HG02852 (cell line): ENCODE measurements at regions not wholly inside any gene's neighbourhood (a gene's known extent, or its start where the extent isn't known, plus 50 kb on each side); places are given as distances from the start of the nearest gene placed in this dataset.

Experiments
- ATAC-seq: cut with Tn5 transposase; IDR thresholded peaks from one replicate; pipeline ENCODE4 v1.9.1; 2021; ENCODE audit warnings: mild to moderate bottlenecking, moderate library complexity; ENCODE audit not compliant: unreplicated experiment

GRCh38 chr6:167672738-167673137, 154.0 kb upstream of the AFDN start:
- ATAC-seq = no peak

GRCh38 chr6:167673946-167674345, 152.8 kb upstream of the AFDN start:
- no peak for ATAC-seq

DNA sequence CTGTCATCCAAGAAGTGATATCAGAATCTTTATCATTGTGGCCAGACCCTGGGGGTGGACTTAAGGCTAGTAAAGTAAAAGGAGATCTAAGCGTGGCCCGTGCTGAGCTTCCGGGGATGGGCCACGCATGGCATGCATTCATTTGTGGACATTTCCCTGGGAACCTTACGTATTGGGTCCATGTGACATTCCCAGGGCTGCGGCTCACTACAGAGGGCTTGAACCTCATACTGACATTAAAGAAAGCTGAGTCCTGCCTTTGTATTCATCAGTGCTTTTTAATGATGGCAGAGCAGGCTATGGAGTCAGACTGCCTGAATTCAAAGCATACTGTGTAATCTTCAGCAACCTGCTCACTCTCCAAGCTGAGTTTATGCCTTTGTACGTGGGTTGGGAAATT, 152.2 kb upstream of the AFDN start:
- no peak for ATAC-seq

- ATAC-seq = no peak
These were observed 150.6 kb upstream of the AFDN start for GRCh38 chr6:167676000-167676665.

GRCh38 chr6:167676666-167677421, 149.9 kb upstream of the AFDN start:
- no peak for ATAC-seq

DNA sequence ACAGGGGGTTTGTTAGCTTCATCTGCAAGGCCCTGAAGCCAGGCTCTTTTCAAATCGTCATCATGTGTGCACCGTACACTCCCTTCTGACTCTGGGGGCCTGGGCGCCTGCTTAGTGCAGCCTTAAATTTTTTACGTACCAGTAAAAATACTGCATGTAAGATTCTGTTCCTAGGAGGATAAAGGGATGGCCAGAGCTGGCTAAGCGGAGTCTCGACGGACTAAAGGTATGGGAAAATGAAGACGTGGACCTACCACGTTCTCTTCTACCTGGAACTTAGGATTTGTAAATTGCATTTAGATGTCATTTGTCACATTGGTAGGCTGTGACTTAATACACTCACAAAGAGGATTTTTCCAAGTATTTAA, 149.3 kb upstream of the AFDN start:
- no peak for ATAC-seq

DNA sequence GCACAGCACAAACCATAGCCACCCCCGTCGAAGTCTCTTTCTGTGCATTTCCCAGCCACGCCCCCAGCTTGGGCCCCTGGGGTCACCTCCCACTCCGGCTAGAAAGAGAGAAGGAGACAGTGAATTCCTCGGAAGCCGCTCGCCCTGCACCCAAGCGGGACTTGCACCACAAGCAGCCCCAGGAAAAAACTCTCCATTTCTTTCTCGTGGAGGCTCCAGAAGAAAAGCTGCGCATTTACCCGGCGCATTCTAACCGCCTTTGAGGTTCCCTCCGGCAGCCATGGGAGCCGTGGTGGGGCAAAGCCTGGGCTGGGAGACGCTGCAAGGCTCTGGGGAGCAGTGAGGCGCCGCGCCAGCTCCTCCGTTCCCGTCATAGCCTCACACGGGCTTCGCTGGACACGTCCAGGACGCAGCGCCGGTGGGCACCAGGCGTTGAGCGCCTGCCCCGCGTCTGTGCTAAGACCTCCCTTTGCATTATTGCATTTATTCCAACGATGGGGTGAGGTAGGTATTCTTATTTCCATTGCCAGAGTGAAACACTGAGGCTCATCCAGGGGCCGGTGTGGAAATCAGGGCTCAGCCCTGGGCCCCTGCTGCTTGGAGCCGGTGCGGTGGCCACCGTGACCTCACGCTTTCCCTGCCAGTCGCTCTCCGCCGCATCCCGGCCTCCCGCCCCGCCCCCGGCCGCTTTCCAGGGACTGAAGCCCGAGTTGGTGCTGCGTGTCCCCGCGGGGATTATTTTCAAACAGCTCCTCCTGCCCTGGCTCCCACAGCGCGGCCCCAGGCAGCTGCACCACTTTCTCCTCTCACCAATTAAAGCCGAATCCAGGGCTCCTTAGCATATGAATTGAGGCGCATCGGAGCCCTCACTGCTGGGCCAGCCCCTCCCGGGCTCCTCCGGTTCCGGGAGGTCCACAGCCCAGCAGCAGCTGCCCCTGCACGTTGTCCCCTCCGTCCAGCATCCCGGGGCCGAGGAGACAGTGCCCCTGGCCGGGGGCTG, 148.3 kb upstream of the AFDN start:
- ATAC-seq = no peak

- ATAC-seq = no peak
These were observed 147.5 kb upstream of the AFDN start for GRCh38 chr6:167679122-167679736.

DNA sequence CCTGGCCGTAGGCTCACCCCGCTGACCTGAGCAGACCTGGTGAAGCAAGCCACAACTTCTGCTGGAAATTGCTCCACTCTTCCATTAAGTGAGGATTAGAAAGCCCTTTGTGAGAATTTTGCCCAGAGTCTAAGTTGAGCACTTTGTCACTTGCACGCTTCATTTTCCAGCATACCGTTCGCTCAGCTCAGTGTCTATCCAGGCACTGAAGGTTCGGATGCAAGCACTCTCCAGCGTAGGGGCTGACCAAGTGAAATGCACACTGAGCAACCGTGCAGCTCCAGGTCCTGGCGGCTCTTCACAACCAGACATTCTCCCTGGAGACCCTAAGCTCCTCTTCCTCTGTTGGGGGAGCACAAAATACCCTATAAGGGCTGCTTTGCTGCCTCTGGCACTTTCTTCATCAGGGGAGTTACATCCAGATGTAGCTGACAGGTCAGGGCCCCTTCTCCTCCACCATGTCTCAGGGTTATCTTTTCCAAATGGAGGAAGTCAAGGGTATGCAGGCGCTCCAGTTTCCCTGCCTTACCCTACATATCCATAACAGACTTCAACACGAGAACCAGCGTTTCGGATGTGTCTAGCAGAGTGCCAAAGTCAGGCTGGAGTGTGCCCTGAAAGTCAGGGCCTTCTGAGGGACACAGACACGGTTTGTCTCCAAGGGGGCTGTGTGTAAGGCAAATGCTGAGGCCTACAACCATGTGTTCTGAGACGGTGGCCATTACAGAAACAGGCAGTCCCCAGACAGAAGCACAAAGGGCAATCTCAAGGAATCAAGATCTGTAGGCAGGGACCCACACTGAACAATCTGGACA, 146.7 kb upstream of the AFDN start:
- no peak for ATAC-seq

DNA sequence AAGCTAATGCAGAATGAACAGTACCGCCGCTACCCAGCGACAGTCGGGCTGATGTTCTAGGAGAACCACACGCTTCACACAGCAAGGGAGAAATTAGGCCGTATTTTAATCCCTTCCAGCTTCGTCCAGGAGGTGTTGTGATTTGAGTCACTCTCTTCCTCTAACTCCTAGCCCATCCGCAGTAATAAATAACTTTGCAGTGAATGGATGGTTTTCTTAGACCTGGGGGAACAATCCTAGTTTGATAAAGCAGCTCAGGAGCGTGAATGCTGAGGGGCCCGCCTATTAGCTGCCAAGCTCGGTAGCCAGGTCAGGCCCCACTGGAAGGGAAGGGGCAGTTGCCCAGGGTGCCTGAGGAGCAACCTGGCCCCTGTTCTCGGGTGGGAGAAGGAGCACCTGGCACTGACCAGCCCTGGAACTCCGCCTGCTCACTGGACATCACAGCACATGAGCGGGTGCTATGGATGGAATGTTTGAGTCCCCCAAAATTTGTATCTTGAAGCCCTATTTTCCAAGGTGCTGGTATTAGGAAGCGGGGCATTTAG, 146.0 kb upstream of the AFDN start:
- ATAC-seq = no peak

DNA sequence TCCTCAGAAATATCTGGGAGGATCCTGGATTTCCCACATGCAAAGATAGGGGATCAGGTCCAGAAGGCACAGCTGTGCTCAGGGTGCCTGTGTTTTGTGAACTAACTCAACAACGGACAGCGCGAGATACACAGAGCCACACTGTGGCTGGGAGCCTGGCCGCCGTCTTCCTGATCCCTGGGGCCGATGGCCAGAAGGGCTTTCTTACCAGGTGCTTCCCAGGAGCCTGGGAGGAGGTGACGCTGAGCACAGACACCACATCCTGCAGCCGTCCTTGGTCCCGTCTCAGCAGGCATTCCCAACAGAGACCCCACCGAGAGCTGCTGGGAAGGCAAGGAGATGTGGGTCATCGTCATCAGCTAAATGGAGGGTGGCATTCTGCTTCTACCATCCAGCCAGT, 144.6 kb upstream of the AFDN start:
- no peak for ATAC-seq

GRCh38 chr6:167682546-167683027, 144.1 kb upstream of the AFDN start:
- no peak for ATAC-seq

DNA sequence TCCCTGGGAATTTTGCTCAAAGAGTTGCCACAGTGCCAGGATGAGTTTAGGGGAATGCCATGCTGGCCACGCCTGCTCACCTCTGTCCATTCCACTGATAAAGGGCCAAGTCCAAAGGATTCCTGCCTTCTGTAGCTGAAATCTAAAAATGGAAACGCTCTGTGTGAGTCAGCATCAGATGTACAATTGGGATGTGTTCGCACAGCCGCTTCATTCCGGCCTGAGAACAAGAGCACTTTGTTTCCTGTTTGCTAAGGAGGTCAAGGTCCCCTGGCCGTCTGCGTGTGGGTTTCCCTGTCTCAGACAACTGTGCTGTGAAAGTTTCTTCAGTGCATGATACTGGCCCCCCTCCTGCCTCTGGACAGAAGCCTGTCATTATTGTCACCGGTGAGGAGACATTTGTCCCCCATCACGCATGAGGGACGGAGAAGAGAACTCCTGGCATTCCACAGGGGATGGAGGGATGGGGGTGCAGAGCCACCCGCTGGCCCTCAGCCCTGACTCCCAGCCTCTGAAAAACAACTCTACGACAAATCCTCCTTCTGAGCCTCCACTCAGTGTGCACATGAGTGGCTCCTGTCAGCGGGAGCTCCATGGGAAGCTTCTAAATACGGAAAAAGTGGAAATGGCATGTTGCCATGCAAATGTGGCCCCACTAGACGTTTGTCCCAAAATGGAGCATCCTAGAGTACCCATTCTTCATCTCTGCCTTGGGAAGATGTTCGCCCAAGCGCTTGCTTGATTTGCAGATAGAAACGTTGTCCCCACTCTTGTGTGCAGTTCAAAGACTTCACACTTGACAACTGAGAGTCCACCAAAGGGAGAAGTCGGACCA, 143.5 kb upstream of the AFDN start:
- ATAC-seq = no peak

DNA sequence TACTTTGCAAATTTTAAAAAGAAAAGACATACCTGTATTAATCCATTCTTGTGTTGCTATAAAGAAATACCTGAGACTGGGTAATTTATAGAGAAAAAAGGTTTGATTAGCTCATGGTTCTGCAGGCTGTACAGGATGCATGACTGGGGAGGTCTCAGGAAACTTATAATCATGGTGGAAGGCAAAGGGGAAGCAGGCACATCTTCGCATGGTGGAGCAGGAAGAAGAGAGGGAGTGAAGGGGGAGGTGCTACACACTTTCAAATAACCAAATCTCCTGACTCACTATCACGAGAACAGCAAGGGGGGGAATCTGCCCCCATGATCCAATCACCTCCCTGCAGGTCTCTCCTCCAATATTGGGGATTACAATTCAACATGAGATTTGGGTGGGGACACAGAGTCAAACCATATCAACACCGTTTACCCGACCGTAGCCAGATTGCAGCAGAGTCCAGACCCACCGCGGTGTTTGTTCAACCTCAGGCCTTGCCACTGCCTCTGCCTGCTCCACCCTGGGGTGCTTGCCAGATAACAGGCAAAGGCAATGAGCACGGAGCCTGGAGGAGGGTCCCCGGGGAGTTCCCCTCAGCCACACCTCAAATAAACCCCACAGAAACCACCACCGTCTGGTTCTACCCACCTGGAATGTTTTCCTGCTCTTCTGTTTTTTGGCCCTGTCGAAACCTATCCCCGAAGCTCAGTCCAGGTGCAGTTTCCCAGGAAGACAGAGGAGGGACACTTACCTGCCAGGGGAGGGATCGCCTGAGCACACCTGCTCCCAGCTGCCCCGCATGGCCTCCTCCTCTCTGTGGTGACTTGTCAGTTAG, 142.2 kb upstream of the AFDN start:
- no peak for ATAC-seq

DNA sequence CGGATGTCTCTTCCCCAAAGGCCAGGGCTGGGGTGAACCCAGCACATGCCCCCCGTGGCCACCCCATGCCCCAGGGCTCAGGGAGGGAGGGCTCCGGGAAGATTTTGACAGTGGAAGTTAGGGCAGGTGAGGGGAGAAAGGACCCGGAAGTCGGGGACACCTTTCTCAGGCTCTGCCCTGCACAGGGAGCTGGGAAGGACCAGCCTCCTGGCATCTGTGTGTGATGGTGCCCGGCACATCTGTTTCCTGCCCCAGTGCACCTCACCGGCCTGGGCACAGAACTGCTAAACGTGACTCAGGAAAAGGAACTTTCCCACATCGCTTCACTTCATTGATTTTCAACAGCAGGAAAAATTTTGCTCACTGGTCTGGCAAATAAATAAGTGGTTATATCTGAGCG, 141.1 kb upstream of the AFDN start:
- no peak for ATAC-seq

GRCh38 chr6:167686204-167686893, 140.4 kb upstream of the AFDN start:
- ATAC-seq = no peak

DNA sequence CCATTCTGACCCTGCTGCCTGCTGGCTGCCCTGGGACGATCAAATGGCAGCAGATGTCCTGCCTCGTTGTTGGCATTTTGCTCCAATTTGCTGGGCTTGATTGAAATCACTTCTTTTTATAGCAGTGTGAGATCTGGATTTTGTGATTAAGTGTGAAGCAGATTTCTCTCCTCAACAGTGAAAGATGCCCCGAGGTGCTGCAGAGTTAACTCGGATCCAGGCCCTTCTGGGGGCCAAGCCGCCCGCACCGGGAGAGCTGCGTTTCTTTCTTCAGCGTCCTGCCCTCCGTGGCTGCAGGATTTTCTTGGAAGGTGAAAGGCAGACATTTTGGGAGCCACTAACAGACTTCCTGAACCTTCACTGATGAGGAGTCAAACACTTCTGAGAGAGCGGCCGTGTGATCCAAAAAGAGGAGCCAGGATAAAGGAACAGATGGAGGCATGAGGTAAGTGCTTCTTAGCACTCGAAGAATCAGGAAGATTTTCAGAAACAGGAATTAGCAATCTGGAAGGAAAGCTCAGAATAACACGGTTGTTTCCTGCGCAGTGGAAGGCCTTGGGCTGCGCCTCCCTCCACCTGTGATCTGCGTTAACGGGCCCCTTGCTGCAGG, 139.5 kb upstream of the AFDN start:
- ATAC-seq = no peak
